ENCODE measurements at regions not wholly inside any gene's neighbourhood (a gene's known extent, or its start where the extent isn't known, plus 50 kb on each side); places are given as distances from the start of the nearest gene placed in this dataset.

- no peak for DNase-seq (ENCODE audit: low read depth in 2 of 2)
Observed at GRCh38 chr9:115614326-115614999, 496.5 kb upstream of the TNC start.

- DNase-seq (ENCODE audit: low read depth in 2 of 2): no peak
Observed at GRCh38 chr9:115615000-115615401, 497.0 kb upstream of the TNC start.

DNA sequence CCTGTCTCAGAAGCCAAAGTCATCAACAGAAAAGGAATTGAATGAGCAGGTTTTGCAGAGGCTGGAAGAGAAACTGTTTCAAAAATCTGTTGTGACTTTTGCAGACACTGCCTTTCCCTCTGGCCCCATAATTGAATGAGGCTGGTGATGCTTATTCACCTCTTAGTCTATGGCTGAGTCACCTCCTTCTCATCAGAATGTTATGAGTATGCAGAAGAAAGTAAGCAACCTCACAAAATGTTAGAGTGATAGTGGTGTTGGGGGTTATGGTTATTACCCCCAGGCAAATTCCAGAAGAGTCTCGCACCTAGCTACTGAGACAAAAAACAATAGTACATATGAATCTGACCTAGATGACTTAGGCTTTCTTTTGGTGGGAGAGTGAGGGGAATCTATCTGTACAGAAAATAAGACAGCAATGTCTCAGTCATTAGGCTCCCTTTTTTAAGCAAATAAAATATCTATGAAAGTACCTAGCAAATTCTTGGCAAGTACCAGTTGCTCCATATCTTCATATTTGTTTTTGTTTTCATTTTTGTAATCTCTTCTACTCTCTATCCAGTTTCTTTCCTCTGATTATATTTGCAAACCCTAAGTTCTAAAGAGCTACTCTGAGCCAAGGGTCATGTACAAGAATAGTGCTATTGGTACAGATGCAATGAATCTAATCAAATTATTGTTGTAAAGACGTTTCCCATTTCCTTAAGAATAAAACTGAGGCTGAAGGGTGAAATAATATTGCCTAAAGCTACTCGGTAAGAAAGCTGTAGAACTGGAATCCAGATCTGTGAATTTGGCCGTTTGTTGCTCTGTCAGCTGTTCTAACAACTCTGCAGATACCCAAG is 498.1 kb upstream of the TNC start:
- no peak for DNase-seq (ENCODE audit: low read depth in 2 of 2)

DNA sequence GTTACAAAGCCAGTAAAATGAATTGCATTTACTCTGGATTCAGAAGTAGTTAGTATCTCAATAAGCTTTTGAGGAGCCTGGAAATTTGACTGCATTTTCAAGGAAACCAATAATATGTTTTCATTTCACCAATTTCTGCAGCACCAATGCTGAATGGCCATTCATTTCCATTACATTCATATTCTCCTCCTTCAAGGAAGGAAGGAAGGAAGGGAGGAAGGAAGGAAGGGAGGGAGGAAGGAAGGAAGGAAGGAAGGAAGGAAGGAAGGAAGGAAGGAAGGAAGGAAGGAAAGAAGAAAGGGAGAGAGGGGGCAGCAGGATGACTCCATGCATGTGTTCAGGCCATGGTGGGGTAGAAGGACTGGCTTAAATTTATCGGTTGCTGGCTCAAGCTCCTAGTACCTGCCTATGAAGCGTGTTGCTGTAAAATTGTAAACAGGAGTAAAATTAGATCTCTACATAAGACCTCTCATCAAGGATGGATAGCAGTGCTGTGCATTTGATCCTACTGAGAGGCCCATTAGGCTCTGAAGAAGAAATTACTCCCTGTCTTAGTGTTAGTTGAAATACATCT is 498.8 kb upstream of the TNC start:
- DNase-seq (ENCODE audit: low read depth in 2 of 2): no peak

- no peak for DNase-seq (ENCODE audit: low read depth in 2 of 2)
Observed at GRCh38 chr9:115625251-115625650, 507.3 kb upstream of the TNC start.

DNA sequence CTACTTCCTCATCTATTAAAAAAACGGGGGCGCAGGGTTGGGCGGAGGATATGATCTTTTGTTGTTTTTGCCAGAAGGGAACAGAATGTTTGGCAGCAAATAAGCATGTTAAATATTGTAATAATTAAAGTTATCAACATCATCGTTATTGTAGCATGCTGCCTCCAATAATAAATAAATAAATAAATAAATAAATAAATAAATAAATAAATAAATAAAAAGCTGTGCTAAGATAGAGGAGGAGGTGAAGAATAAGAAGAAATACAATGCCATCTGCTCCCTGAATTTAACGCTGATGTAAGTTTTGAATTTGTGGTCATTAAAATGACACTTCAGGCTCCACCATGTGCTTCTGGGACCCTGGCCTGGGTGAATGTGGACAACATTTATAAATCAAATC is 508.0 kb upstream of the TNC start:
- no peak for DNase-seq (ENCODE audit: low read depth in 2 of 2)

- no peak for DNase-seq (ENCODE audit: low read depth in 2 of 2)
Observed at GRCh38 chr9:115627511-115627910, 509.6 kb upstream of the TNC start.

DNA sequence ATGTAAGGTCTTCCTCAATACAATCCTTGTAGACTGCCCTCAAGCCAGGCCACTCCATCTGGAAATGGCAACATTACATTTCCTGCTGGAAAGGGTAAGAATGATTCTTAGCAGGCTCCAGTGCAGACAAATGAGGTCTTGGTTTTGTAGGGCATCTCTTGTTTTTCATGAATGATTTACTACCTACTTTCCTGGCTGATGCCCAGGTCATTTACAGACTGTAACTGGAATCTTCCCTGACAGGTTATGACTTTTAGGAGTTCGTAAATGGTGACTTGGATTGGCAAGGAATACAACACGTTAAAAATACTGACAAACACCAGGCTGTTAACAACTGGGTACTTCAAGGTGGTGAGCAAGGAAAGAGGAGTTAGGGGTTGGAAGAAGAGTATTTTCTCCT is 510.5 kb upstream of the TNC start:
- no peak for DNase-seq (ENCODE audit: low read depth in 2 of 2)

DNA sequence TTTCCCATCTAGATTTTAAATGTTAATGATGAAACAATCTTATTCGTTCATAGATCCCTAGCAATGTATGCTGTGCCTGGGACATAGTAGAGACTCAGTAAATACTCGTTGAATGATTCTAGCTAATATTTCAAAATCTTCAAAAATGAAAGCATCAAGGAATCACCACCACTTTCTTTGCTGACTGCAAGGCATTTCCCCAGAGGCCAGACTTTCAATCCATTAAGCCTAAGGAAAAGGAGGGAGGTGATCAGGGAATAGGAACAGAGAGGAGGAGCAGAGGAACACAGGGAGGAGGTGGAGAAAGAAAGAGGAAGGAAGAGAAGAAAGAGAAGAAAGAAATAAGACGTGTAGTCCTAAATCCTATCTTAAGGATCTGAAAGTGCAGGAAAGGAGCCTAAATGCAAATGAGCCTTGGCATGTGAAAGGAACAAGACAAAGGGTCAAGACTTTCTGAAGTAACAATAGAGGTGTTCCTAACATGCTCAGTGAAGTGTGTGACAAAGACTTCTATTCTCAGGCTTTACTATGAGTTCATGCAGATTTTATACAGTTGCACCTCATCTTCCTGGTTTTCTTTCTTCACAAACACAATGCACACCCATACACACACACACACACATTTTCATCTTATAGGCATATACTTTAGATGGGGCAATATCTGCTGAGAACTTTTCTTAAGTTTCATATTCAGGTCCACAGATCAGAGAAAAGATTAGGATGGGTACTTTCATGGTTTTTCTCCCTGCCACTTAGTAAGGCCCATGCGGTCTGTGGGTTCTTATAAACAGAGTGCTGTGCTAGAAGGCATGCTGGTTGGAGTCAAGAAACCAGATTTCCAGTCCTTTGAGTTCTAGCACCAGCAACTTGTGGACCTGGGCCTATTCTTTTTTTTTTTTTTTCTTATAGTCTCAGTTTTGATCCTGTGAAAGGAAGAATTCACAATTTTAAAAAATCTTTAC is 512.2 kb upstream of the TNC start:
- DNase-seq (ENCODE audit: low read depth in 2 of 2): no peak

- DNase-seq (ENCODE audit: low read depth in 2 of 2): no peak
Observed at GRCh38 chr9:115632391-115632790, 514.4 kb upstream of the TNC start.

DNA sequence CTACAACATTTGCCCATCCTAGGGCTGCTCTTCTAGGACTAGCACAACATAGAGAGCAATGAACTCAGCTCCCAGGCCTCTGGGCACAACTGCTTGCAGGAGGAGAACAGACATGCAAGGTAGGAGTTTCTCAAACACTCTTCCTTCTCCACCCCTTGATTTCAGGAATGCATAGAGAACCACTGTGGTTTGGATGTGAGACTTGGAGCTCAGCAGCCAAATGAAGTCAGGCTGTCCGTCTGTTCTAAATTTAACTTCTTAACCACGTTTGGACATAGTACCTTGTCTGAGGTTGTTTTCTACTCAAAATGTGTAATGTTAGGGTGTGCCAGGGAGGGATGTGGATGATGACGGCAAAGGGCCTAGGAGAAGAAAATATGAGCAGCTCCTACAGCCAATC is 515.1 kb upstream of the TNC start:
- DNase-seq (ENCODE audit: low read depth in 2 of 2): no peak

- no peak for DNase-seq (ENCODE audit: low read depth in 2 of 2)
Observed at GRCh38 chr9:115635680-115636383, 517.8 kb upstream of the PAPPA start.

DNA sequence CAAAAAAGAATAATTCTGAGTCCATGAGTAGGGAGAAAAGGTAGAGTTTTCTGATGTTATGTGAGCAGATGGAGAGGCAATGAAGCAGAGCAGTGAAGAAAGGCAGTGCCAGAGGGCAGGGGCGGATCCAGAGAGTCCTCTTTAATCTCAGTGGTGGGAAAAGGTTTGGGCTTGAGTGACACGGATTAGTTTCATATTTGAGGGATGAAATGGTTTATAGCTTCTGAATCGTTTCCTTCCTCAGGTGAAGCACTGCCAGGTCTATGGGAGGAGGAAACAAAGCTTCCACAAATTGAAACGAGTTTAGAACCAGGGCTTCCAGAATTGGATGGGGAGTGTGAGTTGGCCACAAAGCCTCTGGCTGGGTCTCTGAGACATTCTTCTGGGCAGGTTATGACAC is 517.0 kb upstream of the PAPPA start:
- DNase-seq (ENCODE audit: low read depth in 2 of 2): no peak

DNA sequence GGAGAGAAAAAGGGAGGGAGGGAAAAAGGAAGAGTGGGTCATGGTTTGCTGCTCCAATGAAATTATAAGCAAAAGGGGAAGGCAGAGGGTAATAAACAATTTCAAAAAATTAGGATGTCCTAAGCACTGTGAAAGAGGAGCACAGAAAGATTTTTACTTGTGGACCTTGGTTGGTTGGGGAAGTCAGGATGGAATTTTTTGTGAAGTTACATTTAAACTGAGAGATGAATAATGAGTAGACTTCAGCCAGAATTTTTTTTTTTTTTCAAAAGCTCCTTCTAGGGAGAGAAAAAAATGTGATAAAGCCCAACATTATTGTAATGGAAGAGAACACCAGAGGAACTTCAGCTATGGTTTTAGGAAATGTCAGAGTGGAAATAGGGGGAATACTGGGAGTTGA is 515.9 kb upstream of the PAPPA start:
- no peak for DNase-seq (ENCODE audit: low read depth in 2 of 2)

DNA sequence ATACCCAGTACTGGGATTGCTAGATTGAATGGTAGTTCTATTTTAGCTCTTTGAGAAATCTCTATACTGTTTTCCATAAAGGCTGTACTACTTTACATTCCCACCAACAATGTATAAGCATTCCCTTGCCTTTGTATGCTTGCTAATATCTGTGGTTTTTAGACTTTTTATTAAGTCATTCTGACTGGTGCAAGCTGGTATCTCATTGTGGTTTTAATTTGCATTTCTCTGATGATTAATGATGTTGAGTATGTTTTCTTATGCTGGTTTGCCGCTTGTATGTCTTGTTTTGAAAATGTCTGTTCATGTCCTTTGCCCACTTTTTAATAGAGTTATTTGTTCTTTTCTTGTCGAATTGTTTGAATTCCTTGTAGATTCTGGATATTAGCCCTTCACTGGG is 512.7 kb upstream of the PAPPA start:
- no peak for DNase-seq (ENCODE audit: low read depth in 2 of 2)

- DNase-seq (ENCODE audit: low read depth in 2 of 2): no peak
Observed at GRCh38 chr9:115642285-115642684, 511.3 kb upstream of the PAPPA start.

DNA sequence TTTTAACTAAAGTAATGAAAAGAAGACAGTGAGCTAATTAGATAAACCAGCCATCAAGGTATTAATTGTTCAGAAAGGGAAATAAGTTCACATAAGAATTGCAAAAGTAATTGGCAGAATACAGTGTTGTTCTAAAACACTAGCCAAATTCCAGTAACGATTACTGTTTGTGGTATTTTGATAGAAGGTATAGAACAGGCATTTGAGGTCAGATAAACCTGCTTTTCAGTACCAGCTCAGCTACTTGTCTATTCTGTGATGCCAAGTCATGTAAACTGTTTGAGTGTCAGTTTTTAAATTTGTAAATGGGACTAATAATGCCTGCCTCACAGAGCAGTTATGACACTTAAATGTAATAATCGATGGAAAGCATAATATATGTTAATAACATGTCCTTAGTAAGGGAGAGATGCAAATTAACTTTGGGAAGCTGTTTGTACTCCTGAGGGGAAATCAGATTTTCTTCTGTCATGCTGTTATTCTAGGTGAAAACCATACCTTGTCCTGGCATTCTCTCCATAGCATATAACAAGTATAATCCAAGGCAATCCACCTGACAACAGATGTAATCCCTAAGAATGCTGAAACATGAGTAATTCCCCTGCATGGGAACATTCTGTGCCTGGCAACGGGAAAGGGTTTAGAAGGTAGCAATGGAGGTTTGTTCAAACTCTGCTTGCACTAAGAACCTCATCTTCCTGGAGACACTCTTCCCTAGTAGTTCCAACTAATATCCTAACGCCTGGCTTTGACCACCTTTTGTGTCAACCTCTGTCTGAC is 509.5 kb upstream of the PAPPA start:
- DNase-seq (ENCODE audit: low read depth in 2 of 2): no peak

DNA sequence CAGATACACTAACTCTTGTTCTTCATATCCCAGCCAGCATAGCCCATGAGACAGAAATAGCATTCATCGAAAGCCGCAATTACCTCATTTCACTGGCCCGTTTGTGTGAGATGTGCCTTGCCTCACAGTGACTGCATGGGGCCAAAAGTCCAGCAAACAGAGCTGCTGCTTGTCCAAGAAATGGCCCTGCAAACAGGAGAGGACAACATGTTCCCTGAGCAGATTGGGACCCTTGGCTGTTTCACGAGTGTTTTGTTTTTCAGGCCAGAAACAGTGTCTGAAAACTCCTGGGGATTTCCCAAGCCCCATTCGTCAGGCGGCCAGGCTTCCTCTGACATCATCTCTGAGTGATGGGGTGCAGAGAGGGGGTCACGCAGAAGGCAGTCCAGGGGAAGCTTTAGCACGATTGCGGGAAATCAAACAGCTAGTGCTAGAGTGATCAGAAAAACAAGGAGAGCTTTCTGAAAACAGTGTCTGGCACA is 503.6 kb upstream of the PAPPA start:
- no peak for DNase-seq (ENCODE audit: low read depth in 2 of 2)

DNA sequence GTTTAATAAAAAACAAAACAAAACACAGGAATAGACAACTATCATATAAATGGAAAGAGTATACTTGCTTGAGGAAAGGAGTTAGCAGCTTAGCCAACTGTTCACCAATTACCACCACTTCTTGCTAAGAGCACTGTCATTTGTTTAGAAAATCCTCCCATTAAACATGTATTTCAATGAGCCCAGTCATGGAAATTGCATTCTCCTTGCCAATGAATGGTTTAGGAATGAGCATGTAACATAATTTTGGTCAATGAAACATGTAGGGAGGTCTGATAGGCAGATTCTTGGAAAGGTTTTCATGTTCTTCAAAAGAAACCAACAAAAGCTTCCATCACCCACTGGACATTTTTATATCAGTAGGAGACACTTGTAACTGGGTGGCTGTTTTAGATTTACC is 502.8 kb upstream of the PAPPA start:
- DNase-seq (ENCODE audit: low read depth in 2 of 2): no peak

DNA sequence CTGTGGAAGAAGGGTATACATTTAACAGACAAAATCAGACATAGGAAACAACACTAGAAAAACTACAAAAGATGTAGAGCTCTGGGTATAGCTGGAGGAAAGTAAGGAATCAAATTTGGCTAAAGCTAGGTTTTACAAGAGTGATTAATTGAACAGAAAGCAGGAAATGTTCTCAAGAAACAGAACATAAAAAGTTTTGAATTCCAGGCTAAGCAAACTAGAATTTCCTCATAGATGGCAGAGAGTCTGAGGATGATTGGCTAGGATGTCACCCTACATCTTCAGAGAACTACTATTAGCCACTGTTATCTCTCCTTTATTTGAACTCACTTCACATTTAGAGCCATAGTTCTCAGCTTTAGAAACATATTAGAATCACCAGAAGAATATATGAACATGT is 502.1 kb upstream of the PAPPA start:
- no peak for DNase-seq (ENCODE audit: low read depth in 2 of 2)

Measured in stimulated activated CD4-positive, alpha-beta T cell treated with anti-CD3 and anti-CD28 coated beads, Interleukin-4, amount 100 ng/mL, for 48 hours (primary cell).